ENCODE measurements at regions not wholly inside any gene's neighbourhood (a gene's known extent, or its start where the extent isn't known, plus 50 kb on each side); places are given as distances from the start of the nearest gene placed in this dataset.

- H3K9me3 Mint-ChIP-seq: no peaks in the 10 kb centered on the region
- H3K36me3 Mint-ChIP-seq (ENCODE audit: low read depth): no peaks in the 10 kb centered on the region
- no peak overlapping the region for H3K27ac Mint-ChIP-seq
- peaks cover 2% of the 10 kb centered on the region for H3K27me3 Mint-ChIP-seq (ENCODE audit: insufficient read depth)
- no peak for DNase-seq (ENCODE audit: low spot score)
- intact Hi-C loops (cut with micrococcal nuclease): no loop called here
- no peaks in the 10 kb centered on the region for H3K4me1 Mint-ChIP-seq (ENCODE audit: low read depth)
- H3K4me3 Mint-ChIP-seq: no peak overlapping the region
These were observed 412.4 kb upstream of the C9orf72 start for GRCh38 chr9:27985714-27986113.

- no peaks in the 10 kb centered on the region for H3K4me1 Mint-ChIP-seq (ENCODE audit: low read depth)
- no peak overlapping the region for H3K4me3 Mint-ChIP-seq
- H3K27ac Mint-ChIP-seq: no peak overlapping the region
- no peak for DNase-seq (ENCODE audit: low spot score)
- no peaks in the 10 kb centered on the region for H3K36me3 Mint-ChIP-seq (ENCODE audit: low read depth)
- H3K27me3 Mint-ChIP-seq (ENCODE audit: insufficient read depth): peaks cover 1% of the 10 kb centered on the region
- intact Hi-C loops (cut with micrococcal nuclease): no loop called here
- H3K9me3 Mint-ChIP-seq: no peaks in the 10 kb centered on the region
These were observed 417.2 kb upstream of the C9orf72 start for GRCh38 chr9:27990524-27990923.

GRCh38 chr9:27991221-27991620 lies 417.9 kb upstream of the C9orf72 start:
- no peak overlapping the region for H3K4me3 Mint-ChIP-seq
- intact Hi-C loops (cut with micrococcal nuclease): no loop called here

GRCh38 chr9:28001096-28001495 lies 427.8 kb upstream of the C9orf72 start:
- Mint-ChIP-seq H3K9me3 (no peaks in the 10 kb centered on the region), H3K27ac (no peak overlapping the region), H3K4me3 (no peak overlapping the region), H3K27me3 (ENCODE audit: insufficient read depth) (no peaks in the 10 kb centered on the region), H3K4me1 (ENCODE audit: low read depth) (no peaks in the 10 kb centered on the region), H3K36me3 (ENCODE audit: low read depth) (no peaks in the 10 kb centered on the region)
- intact Hi-C loops (cut with micrococcal nuclease): no loop called here
- DNase-seq (ENCODE audit: low spot score): no peak

More at GRCh38 chr9:27991221-27991620, 417.9 kb upstream of the C9orf72 start:
- H3K4me1 Mint-ChIP-seq (ENCODE audit: low read depth): no peaks in the 10 kb centered on the region
- no peak for DNase-seq (ENCODE audit: low spot score)
- no peak overlapping the region for H3K27ac Mint-ChIP-seq
- no peaks in the 10 kb centered on the region for H3K9me3 Mint-ChIP-seq
- H3K36me3 Mint-ChIP-seq (ENCODE audit: low read depth): no peaks in the 10 kb centered on the region
- no peaks in the 10 kb centered on the region for H3K27me3 Mint-ChIP-seq (ENCODE audit: insufficient read depth)

- intact Hi-C loops (cut with micrococcal nuclease): no loop called here
- H3K4me3 Mint-ChIP-seq: no peak overlapping the region
- no peak for DNase-seq (ENCODE audit: low spot score)
- no peaks in the 10 kb centered on the region for H3K27me3 Mint-ChIP-seq (ENCODE audit: insufficient read depth)
- H3K9me3 Mint-ChIP-seq: no peaks in the 10 kb centered on the region
- no peaks in the 10 kb centered on the region for H3K4me1 Mint-ChIP-seq (ENCODE audit: low read depth)
- no peak overlapping the region for H3K27ac Mint-ChIP-seq
- H3K36me3 Mint-ChIP-seq (ENCODE audit: low read depth): no peaks in the 10 kb centered on the region
These were observed 431.6 kb upstream of the C9orf72 start for GRCh38 chr9:28004900-28005299.

GRCh38 chr9:28005779-28006178 lies 432.5 kb upstream of the C9orf72 start:
- Mint-ChIP-seq H3K27ac (no peak overlapping the region), H3K9me3 (no peaks in the 10 kb centered on the region), H3K36me3 (ENCODE audit: low read depth) (no peaks in the 10 kb centered on the region), H3K4me1 (ENCODE audit: low read depth) (no peaks in the 10 kb centered on the region), H3K27me3 (ENCODE audit: insufficient read depth) (no peaks in the 10 kb centered on the region), H3K4me3 (no peak overlapping the region)
- intact Hi-C loops (cut with micrococcal nuclease): no loop called here
- DNase-seq (ENCODE audit: low spot score): no peak

- intact Hi-C loops (cut with micrococcal nuclease): no loop called here
- no peaks in the 10 kb centered on the region for H3K27me3 Mint-ChIP-seq (ENCODE audit: insufficient read depth)
These were observed 434.0 kb upstream of the C9orf72 start for GRCh38 chr9:28007097-28007817.

GRCh38 chr9:28014212-28014611 lies 440.9 kb upstream of the C9orf72 start:
- H3K27me3 Mint-ChIP-seq (ENCODE audit: insufficient read depth): no peaks in the 10 kb centered on the region
- no peak overlapping the region for H3K4me3 Mint-ChIP-seq
- no peaks in the 10 kb centered on the region for H3K4me1 Mint-ChIP-seq (ENCODE audit: low read depth)
- no peak overlapping the region for H3K27ac Mint-ChIP-seq
- no peaks in the 10 kb centered on the region for H3K9me3 Mint-ChIP-seq
- DNase-seq (ENCODE audit: low spot score): no peak
- intact Hi-C loops (cut with micrococcal nuclease): no loop called here
- no peaks in the 10 kb centered on the region for H3K36me3 Mint-ChIP-seq (ENCODE audit: low read depth)

More at GRCh38 chr9:28007097-28007817, 434.0 kb upstream of the C9orf72 start:
- Mint-ChIP-seq H3K4me3 (no peak overlapping the region), H3K4me1 (ENCODE audit: low read depth) (no peaks in the 10 kb centered on the region), H3K27ac (no peak overlapping the region), H3K36me3 (ENCODE audit: low read depth) (no peaks in the 10 kb centered on the region), H3K9me3 (no peaks in the 10 kb centered on the region)
- no peak for DNase-seq (ENCODE audit: low spot score)

GRCh38 chr9:28024676-28025075 lies 451.4 kb upstream of the C9orf72 start:
- H3K27me3 Mint-ChIP-seq (ENCODE audit: insufficient read depth): peaks cover 3% of the 10 kb centered on the region
- H3K4me3 Mint-ChIP-seq: no peak overlapping the region
- no peaks in the 10 kb centered on the region for H3K4me1 Mint-ChIP-seq (ENCODE audit: low read depth)
- H3K9me3 Mint-ChIP-seq: no peaks in the 10 kb centered on the region
- no peak for DNase-seq (ENCODE audit: low spot score)
- no peaks in the 10 kb centered on the region for H3K36me3 Mint-ChIP-seq (ENCODE audit: low read depth)
- intact Hi-C loops (cut with micrococcal nuclease): no loop called here
- no peak overlapping the region for H3K27ac Mint-ChIP-seq

GRCh38 chr9:28025186-28025585 lies 451.9 kb upstream of the C9orf72 start:
- intact Hi-C loops (cut with micrococcal nuclease): no loop called here
- no peak overlapping the region for H3K4me3 Mint-ChIP-seq
- H3K27ac Mint-ChIP-seq: no peak overlapping the region
- peaks cover 3% of the 10 kb centered on the region for H3K27me3 Mint-ChIP-seq (ENCODE audit: insufficient read depth)
- DNase-seq (ENCODE audit: low spot score): no peak
- H3K36me3 Mint-ChIP-seq (ENCODE audit: low read depth): no peaks in the 10 kb centered on the region
- no peaks in the 10 kb centered on the region for H3K4me1 Mint-ChIP-seq (ENCODE audit: low read depth)
- no peaks in the 10 kb centered on the region for H3K9me3 Mint-ChIP-seq

GRCh38 chr9:28031521-28032267 lies 458.4 kb upstream of the C9orf72 start:
- Mint-ChIP-seq H3K4me3 (no peak overlapping the region), H3K4me1 (ENCODE audit: low read depth) (no peaks in the 10 kb centered on the region), H3K27ac (no peak overlapping the region), H3K27me3 (ENCODE audit: insufficient read depth) (no peaks in the 10 kb centered on the region), H3K36me3 (ENCODE audit: low read depth) (no peaks in the 10 kb centered on the region), H3K9me3 (no peaks in the 10 kb centered on the region)
- no peak for DNase-seq (ENCODE audit: low spot score)
- intact Hi-C loops (cut with micrococcal nuclease): no loop called here

GRCh38 chr9:28032268-28032590 lies 458.9 kb upstream of the C9orf72 start:
- intact Hi-C loops (cut with micrococcal nuclease): no loop called here
- H3K36me3 Mint-ChIP-seq (ENCODE audit: low read depth): no peaks in the 10 kb centered on the region
- H3K27me3 Mint-ChIP-seq (ENCODE audit: insufficient read depth): no peaks in the 10 kb centered on the region
- H3K9me3 Mint-ChIP-seq: no peaks in the 10 kb centered on the region
- H3K4me1 Mint-ChIP-seq (ENCODE audit: low read depth): no peaks in the 10 kb centered on the region
- H3K27ac Mint-ChIP-seq: no peak overlapping the region
- no peak overlapping the region for H3K4me3 Mint-ChIP-seq
- DNase-seq (ENCODE audit: low spot score): no peak

GRCh38 chr9:28034242-28034641 lies 461.0 kb upstream of the C9orf72 start:
- Mint-ChIP-seq H3K27me3 (ENCODE audit: insufficient read depth) (no peaks in the 10 kb centered on the region), H3K27ac (no peak overlapping the region), H3K4me1 (ENCODE audit: low read depth) (no peaks in the 10 kb centered on the region), H3K4me3 (no peak overlapping the region), H3K9me3 (no peaks in the 10 kb centered on the region), H3K36me3 (ENCODE audit: low read depth) (no peaks in the 10 kb centered on the region)
- intact Hi-C loops (cut with micrococcal nuclease): no loop called here
- DNase-seq (ENCODE audit: low spot score): no peak
